DOHH2 (cell line): ENCODE measurements at regions not wholly inside any gene's neighbourhood (a gene's known extent, or its start where the extent isn't known, plus 50 kb on each side); places are given as distances from the start of the nearest gene placed in this dataset.

Source experiments
- CTCF ChIP-seq: fragments of 200-600 bp; sonication (generic); IDR thresholded peaks from one replicate; pipeline ENCODE4 v1.5.1; 2014; ENCODE audit warnings: antibody characterized with exemption, mild to moderate bottlenecking, low read depth, low read length; ENCODE audit not compliant: poor library complexity, severe bottlenecking
- EZH2phosphoT487 ChIP-seq: fragments of 200-600 bp; sonication (generic); IDR thresholded peaks from 2 replicates; pipeline ENCODE4 v1.6.1; 2017; ENCODE audit warnings: borderline replicate concordance, mild to moderate bottlenecking, antibody characterized with exemption, low read length, moderate library complexity, mixed read lengths

GRCh38 chr4:11860996-11861395 lies 432.3 kb upstream of the HS3ST1 start:
- TF ChIP-seq CTCF (no peak), EZH2phosphoT487 (no peak)
